ENCODE measurements at regions not wholly inside any gene's neighbourhood (a gene's known extent, or its start where the extent isn't known, plus 50 kb on each side); places are given as distances from the start of the nearest gene placed in this dataset.

DNA sequence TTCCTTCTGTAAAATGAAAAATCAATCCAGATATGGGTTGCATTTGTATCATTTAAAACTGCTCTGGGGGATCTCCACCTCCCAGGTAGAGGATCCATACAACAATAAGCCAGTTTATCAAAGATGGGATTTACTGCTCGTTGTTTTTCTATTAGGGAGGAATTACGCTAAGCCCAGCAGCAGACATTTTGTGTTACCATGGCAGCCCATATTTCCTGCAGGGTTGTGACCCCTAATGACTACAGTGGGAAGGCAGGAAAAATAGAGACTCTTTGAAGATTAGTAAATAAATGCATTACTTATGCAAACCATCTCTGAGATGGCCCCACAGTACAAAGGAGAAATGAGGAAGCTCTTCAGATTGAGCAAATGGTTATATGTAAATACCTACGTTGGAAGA lies 253.4 kb upstream of the GPR101 start:
- DNase-seq = no peak
- H3K27me3 ChIP-seq = no peaks in the 10 kb centered on the region
- H3K9me3 ChIP-seq = no peaks in the 10 kb centered on the region

DNA sequence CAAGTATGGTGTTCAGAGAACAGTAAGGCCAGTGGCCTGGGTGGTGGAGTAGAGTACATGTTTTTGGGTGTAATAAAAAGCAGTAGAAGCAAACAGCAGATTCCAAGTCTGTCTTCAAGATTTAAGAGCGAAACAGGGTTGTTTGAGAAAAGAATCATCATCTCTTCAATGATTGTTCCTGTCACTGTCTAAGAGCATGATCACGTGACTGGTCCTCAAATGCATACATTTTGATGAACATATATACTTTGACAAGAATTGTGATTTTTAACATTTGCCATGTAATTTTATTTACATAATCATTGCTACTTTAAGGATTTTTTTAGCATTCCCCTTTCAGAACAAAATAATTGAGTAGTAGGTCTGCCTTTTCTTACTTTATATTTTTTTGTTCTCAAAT lies 252.6 kb upstream of the GPR101 start:
- H3K27me3 ChIP-seq = no peaks in the 10 kb centered on the region
- H3K4me3 ChIP-seq = no peak overlapping the region
- no peaks in the 10 kb centered on the region for H3K9me3 ChIP-seq
- H3K36me3 ChIP-seq = no peaks in the 10 kb centered on the region
- TF ChIP-seq, protein P1, sequence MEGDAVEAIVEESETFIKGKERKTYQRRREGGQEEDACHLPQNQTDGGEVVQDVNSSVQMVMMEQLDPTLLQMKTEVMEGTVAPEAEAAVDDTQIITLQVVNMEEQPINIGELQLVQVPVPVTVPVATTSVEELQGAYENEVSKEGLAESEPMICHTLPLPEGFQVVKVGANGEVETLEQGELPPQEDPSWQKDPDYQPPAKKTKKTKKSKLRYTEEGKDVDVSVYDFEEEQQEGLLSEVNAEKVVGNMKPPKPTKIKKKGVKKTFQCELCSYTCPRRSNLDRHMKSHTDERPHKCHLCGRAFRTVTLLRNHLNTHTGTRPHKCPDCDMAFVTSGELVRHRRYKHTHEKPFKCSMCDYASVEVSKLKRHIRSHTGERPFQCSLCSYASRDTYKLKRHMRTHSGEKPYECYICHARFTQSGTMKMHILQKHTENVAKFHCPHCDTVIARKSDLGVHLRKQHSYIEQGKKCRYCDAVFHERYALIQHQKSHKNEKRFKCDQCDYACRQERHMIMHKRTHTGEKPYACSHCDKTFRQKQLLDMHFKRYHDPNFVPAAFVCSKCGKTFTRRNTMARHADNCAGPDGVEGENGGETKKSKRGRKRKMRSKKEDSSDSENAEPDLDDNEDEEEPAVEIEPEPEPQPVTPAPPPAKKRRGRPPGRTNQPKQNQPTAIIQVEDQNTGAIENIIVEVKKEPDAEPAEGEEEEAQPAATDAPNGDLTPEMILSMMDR (IDR thresholded peaks at IDR 0.05) = no peak
- TF ChIP-seq POLR2A (IDR thresholded peaks at IDR 0.05) = no peak
- DNase-seq = no peak
- no peak overlapping the region for H3K27ac ChIP-seq
- H3K4me1 ChIP-seq = no peaks in the 10 kb centered on the region

More for the DNA sequence above, 253.4 kb upstream of the GPR101 start:
- no peaks in the 10 kb centered on the region for H3K36me3 ChIP-seq
- H3K4me3 ChIP-seq = no peak overlapping the region
- no peak overlapping the region for H3K27ac ChIP-seq
- H3K4me1 ChIP-seq = no peaks in the 10 kb centered on the region
- TF ChIP-seq POLR2A (IDR thresholded peaks at IDR 0.05) = no peak

DNA sequence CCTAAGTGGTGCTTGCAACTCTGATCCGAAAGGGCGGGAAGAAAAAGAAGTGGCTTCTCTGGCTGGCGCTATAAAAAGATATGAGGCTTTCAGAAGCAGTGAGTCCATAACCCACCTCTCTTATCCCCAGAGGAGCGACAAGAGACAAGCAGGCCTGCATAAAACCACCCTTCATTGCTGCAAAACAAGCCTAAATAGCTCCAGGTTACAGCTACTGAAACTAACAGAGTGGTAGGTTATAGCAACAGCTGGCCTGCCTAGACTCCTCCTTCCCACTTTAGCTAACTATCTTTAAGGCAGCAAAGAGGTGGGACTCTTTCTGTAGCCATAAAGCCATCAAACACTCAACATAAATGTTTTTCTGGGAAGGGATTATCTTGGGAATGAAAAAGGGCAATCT lies 245.0 kb upstream of the GPR101 start:
- Histone ChIP-seq H3K9me3 (no peaks in the 10 kb centered on the region), H3K27me3 (no peaks in the 10 kb centered on the region), H3K36me3 (no peaks in the 10 kb centered on the region), H3K4me3 (no peak overlapping the region), H3K27ac (no peak overlapping the region), H3K4me1 (no peaks in the 10 kb centered on the region)
- DNase-seq = no peak
- TF ChIP-seq, protein P1 (IDR thresholded peaks at IDR 0.05) = no peak
- no peak for TF ChIP-seq POLR2A (IDR thresholded peaks at IDR 0.05)

DNA sequence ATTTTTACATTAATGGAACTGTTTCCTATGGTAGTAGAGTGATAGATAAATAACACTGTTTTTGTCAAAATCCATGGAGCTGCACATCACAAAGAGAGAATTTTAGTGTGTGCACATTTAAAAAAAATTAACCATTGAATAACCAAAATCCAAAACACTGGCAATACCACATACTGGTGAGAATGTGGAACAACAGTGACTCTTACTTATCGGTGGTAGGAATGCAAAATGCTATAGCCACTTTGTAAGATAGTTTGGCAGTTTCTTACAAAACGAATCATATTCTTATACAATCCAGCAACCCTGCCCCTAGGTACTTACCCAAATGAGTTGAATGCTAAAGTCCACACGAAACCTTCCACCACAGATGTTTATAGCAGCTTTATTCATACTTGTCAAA lies 229.6 kb upstream of the GPR101 start:
- H3K4me3 ChIP-seq = no peak overlapping the region
- DNase-seq = no peak
- H3K36me3 ChIP-seq = no peaks in the 10 kb centered on the region
- no peaks in the 10 kb centered on the region for H3K27me3 ChIP-seq
- TF ChIP-seq, protein P1 (IDR thresholded peaks at IDR 0.05) = no peak
- no peak for TF ChIP-seq POLR2A (IDR thresholded peaks at IDR 0.05)
- no peaks in the 10 kb centered on the region for H3K9me3 ChIP-seq
- no peak overlapping the region for H3K27ac ChIP-seq
- no peaks in the 10 kb centered on the region for H3K4me1 ChIP-seq

DNA sequence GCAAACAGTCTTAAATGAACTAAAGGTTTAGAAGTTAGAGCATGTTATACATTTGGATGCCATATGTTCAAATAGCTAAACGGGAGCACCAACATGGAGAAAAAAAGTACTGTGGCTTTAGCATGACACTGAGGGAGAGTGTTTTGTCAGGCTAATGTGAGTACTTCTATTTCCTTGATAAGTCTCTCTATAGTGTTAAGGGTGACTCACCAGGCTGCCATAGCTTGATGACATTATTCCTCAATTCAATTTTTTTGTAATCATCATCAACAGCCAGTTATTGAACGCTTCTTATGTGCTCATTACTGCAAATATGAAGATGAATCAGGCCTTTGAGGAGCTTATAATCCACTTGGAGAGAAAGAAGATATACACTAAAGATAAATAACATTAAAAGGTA lies 211.4 kb upstream of the GPR101 start:
- H3K9me3 ChIP-seq = no peaks in the 10 kb centered on the region
- DNase-seq = no peak
- no peaks in the 10 kb centered on the region for H3K36me3 ChIP-seq
- no peaks in the 10 kb centered on the region for H3K4me1 ChIP-seq
- no peak overlapping the region for H3K4me3 ChIP-seq
- H3K27me3 ChIP-seq = no peaks in the 10 kb centered on the region
- no peak overlapping the region for H3K27ac ChIP-seq
- TF ChIP-seq POLR2A (IDR thresholded peaks at IDR 0.05) = no peak
- TF ChIP-seq, protein P1 (IDR thresholded peaks at IDR 0.05) = no peak

DNA sequence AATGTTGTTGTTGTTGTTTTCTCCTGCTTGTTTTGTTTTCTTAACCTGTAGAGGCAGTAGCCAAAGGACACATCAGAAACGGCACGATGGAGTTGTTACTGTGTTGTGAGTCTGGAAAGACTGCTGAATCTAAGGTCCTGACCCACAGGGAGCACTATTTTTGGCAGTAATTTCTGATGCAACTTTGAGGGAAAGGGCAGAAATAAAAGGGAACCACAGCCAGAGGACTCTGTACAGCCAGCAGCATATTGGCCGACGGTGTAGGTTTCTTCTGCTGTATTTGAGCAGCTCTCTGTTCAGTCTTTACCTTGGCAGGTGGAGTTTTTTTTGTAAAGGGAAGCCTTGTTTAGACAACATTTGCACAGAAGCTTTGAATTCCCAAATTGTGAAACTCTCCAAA lies 203.0 kb upstream of the GPR101 start:
- no peak for TF ChIP-seq POLR2A (IDR thresholded peaks at IDR 0.05)
- TF ChIP-seq, protein P1 (IDR thresholded peaks at IDR 0.05) = no peak
- no peaks in the 10 kb centered on the region for H3K36me3 ChIP-seq
- H3K4me1 ChIP-seq = no peaks in the 10 kb centered on the region
- no peak for DNase-seq
- H3K27ac ChIP-seq = no peak overlapping the region
- H3K27me3 ChIP-seq = no peaks in the 10 kb centered on the region
- H3K4me3 ChIP-seq = no peak overlapping the region
- H3K9me3 ChIP-seq = no peaks in the 10 kb centered on the region

All from Peyer's patch (tissue), 4 donors.